Ishikawa (cell line): ENCODE measurements at regions not wholly inside any gene's neighbourhood (a gene's known extent, or its start where the extent isn't known, plus 50 kb on each side); places are given as distances from the start of the nearest gene placed in this dataset.

ENCODE experiments used
- CEBPB ChIP-seq: IDR thresholded peaks from 2 replicates; pipeline ENCODE4 v1.6.1; 2012
- CREB1 ChIP-seq: IDR thresholded peaks from 2 replicates; pipeline ENCODE4 v1.6.1; 2012; ENCODE audit warnings: low read depth
- EGR1 ChIP-seq: IDR thresholded peaks from 2 replicates; pipeline ENCODE4 v1.6.1; 2012
- EP300 ChIP-seq: IDR thresholded peaks from 2 replicates; pipeline ENCODE4 v1.6.1; 2012; ENCODE audit warnings: borderline replicate concordance
- FOXM1 ChIP-seq: IDR thresholded peaks from 2 replicates; pipeline ENCODE4 v1.6.1; 2012; ENCODE audit warnings: low read depth, borderline replicate concordance
- NFIC ChIP-seq: IDR thresholded peaks from 2 replicates; pipeline ENCODE4 v1.6.1; 2012
- RAD21 ChIP-seq: IDR thresholded peaks from 2 replicates; pipeline ENCODE4 v1.6.1; 2012; ENCODE audit warnings: low read depth
- TAF1 ChIP-seq: IDR thresholded peaks from 2 replicates; pipeline ENCODE4 v1.6.1; 2012; ENCODE audit warnings: low read depth, mild to moderate bottlenecking
- TEAD4 ChIP-seq: IDR thresholded peaks from 2 replicates; pipeline ENCODE4 v1.6.1; 2012
- YY1 ChIP-seq: IDR thresholded peaks from 2 replicates; pipeline ENCODE4 v1.6.1; 2012; ENCODE audit warnings: low read depth
- ZBTB7A ChIP-seq: IDR thresholded peaks from 2 replicates; pipeline ENCODE4 v1.6.1; 2012; ENCODE audit warnings: low read depth
- TF ChIP-seq, protein P1 (sequence below): IDR thresholded peaks from 2 replicates; pipeline ENCODE4 v1.6.1; 2012; ENCODE audit warnings: low read depth, mild to moderate bottlenecking
- TF ChIP-seq, protein P2 (sequence below): IDR thresholded peaks from 2 replicates; pipeline ENCODE4 v1.6.1; 2012
- TF ChIP-seq, protein P3 (sequence below): IDR thresholded peaks from 2 replicates; pipeline ENCODE4 v1.6.1; 2012

DNA sequence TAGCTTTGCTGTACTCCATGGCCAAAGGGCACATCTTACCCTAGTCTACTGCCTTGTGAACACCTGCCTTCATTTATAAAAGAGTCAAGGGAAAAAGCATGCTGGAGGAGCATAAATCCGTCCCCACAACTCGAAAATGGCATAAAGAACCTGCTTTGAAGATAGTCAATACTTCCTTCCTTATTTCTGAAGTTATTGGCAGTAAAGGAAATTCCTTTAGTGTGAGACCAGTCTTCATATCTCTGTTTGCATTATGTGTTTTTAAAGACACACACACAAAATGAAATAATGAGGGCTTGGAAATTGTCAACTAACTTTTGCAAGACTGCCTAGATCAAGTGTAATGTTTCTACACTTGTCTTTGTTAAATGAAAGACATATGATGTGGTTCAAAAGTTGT lies 408.4 kb downstream of the SPRY2 start:
- TF ChIP-seq, protein P1, sequence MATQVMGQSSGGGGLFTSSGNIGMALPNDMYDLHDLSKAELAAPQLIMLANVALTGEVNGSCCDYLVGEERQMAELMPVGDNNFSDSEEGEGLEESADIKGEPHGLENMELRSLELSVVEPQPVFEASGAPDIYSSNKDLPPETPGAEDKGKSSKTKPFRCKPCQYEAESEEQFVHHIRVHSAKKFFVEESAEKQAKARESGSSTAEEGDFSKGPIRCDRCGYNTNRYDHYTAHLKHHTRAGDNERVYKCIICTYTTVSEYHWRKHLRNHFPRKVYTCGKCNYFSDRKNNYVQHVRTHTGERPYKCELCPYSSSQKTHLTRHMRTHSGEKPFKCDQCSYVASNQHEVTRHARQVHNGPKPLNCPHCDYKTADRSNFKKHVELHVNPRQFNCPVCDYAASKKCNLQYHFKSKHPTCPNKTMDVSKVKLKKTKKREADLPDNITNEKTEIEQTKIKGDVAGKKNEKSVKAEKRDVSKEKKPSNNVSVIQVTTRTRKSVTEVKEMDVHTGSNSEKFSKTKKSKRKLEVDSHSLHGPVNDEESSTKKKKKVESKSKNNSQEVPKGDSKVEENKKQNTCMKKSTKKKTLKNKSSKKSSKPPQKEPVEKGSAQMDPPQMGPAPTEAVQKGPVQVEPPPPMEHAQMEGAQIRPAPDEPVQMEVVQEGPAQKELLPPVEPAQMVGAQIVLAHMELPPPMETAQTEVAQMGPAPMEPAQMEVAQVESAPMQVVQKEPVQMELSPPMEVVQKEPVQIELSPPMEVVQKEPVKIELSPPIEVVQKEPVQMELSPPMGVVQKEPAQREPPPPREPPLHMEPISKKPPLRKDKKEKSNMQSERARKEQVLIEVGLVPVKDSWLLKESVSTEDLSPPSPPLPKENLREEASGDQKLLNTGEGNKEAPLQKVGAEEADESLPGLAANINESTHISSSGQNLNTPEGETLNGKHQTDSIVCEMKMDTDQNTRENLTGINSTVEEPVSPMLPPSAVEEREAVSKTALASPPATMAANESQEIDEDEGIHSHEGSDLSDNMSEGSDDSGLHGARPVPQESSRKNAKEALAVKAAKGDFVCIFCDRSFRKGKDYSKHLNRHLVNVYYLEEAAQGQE = no peak
- TF ChIP-seq RAD21 (no peak), EP300 (no peak), YY1 (no peak), EGR1 (no peak), FOXM1 (no peak), CEBPB (no peak), NFIC (no peak), TAF1 (no peak), TEAD4 (no peak), CREB1 (no peak), ZBTB7A (no peak)
- TF ChIP-seq, protein P2, sequence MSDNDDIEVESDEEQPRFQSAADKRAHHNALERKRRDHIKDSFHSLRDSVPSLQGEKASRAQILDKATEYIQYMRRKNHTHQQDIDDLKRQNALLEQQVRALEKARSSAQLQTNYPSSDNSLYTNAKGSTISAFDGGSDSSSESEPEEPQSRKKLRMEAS = no peak
- TF ChIP-seq, protein P3, sequence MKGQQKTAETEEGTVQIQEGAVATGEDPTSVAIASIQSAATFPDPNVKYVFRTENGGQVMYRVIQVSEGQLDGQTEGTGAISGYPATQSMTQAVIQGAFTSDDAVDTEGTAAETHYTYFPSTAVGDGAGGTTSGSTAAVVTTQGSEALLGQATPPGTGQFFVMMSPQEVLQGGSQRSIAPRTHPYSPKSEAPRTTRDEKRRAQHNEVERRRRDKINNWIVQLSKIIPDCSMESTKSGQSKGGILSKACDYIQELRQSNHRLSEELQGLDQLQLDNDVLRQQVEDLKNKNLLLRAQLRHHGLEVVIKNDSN = no peak
